ENCODE measurements at regions not wholly inside any gene's neighbourhood (a gene's known extent, or its start where the extent isn't known, plus 50 kb on each side); places are given as distances from the start of the nearest gene placed in this dataset.

- TF ChIP-seq, protein P1, sequence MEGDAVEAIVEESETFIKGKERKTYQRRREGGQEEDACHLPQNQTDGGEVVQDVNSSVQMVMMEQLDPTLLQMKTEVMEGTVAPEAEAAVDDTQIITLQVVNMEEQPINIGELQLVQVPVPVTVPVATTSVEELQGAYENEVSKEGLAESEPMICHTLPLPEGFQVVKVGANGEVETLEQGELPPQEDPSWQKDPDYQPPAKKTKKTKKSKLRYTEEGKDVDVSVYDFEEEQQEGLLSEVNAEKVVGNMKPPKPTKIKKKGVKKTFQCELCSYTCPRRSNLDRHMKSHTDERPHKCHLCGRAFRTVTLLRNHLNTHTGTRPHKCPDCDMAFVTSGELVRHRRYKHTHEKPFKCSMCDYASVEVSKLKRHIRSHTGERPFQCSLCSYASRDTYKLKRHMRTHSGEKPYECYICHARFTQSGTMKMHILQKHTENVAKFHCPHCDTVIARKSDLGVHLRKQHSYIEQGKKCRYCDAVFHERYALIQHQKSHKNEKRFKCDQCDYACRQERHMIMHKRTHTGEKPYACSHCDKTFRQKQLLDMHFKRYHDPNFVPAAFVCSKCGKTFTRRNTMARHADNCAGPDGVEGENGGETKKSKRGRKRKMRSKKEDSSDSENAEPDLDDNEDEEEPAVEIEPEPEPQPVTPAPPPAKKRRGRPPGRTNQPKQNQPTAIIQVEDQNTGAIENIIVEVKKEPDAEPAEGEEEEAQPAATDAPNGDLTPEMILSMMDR (IDR thresholded peaks at IDR 0.05) = no peak
- TF ChIP-seq SIN3A (IDR thresholded peaks at IDR 0.05; ENCODE audit: borderline replicate concordance, insufficient read depth, low read depth, low read length) = no peak
These were observed 284.9 kb upstream of the ADAMTS5 start for GRCh38 chr21:27251752-27252151.
